ENCODE measurements at regions not wholly inside any gene's neighbourhood (a gene's known extent, or its start where the extent isn't known, plus 50 kb on each side); places are given as distances from the start of the nearest gene placed in this dataset.

DNA sequence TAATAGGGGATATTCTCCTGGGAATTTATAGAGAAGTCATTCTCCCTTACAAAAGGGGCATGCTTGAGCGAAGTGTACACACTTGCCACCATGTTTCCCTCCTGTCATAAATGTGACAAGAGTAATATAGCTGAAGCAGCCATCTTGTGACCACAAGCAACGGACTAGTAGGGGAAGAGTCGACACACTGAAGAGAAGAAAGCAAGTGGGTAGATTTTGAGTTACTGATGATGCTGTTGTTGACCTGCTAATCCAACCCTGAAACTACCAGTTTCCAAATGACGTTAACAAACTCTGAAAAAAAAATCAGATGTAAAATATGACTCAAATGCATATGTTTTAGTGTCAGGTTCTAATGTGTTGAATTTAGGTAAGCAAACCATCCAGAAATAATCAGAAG is 350.4 kb downstream of the CDH10 start:
- WGBS (ENCODE audit: low lambda C conversion rate) = 29% methylated on average over 4 of the region's 4 CpGs
- intact Hi-C loops (cut with micrococcal nuclease; ENCODE audit: unreplicated experiment) (no loop called here), in situ Hi-C loops (cut with HindIII; ENCODE audit: extremely low pct_ligation_motif_present, low pct_unique_long_range_greater_than_20kb) (no loop called here)
- ChIA-PET CTCF (ENCODE audit: low intra/inter-chr PET ratio, low total read pairs) (no interaction called here), POLR2A (no interaction called here)
- Histone ChIP-seq H3K36me3 (replicated peaks in 1 of 2; ENCODE audit: control insufficient read depth in 1 of 2, insufficient read depth in 2 of 2, low read length in 2 of 2) (no peaks in the 10 kb centered on the region), H3K4me2 (ENCODE audit: low read depth, low read length) (no peak overlapping the region), H4K20me1 (ENCODE audit: insufficient read depth, low read length) (no peaks in the 10 kb centered on the region), H3K79me2 (ENCODE audit: insufficient read depth, low read length) (no peaks in the 10 kb centered on the region), H3K27ac (ENCODE audit: extremely low read length, insufficient read depth, low read length) (no peak overlapping the region), H2AFZ (ENCODE audit: low read length) (no peak overlapping the region), H3K9ac (ENCODE audit: insufficient read depth, low read depth, low read length) (no peak overlapping the region), H3K9me3 (ENCODE audit: low read length) (no peaks in the 10 kb centered on the region), H3K4me1 (ENCODE audit: insufficient read depth, low read length) (no peaks in the 10 kb centered on the region), H3K4me3 (replicated peaks in 1 of 3; ENCODE audit: insufficient read depth in 1 of 3, low read depth in 2 of 3, low read length in 3 of 3) (no peak overlapping the region), H3K27me3 (ENCODE audit: control insufficient read depth in 1 of 2, insufficient read depth in 2 of 2, low read length in 2 of 2) (no peaks in the 10 kb centered on the region)
- DNase-seq (ENCODE audit: low spot score) (no peak), ATAC-seq (no peak), FAIRE-seq (no peak)
- no TSS peak for BruUV-seq (replicated peaks)
- TF ChIP-seq, protein P1, sequence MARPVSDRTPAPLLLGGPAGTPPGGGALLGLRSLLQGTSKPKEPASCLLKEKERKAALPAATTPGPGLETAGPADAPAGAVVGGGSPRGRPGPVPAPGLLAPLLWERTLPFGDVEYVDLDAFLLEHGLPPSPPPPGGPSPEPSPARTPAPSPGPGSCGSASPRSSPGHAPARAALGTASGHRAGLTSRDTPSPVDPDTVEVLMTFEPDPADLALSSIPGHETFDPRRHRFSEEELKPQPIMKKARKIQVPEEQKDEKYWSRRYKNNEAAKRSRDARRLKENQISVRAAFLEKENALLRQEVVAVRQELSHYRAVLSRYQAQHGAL (CRISPR knock-in tag; IDR thresholded peaks at IDR 0.05; ENCODE audit: not compliant biosample characterization) = no peak
- no peak for TF ChIP-seq POGZ (CRISPR knock-in tag; IDR thresholded peaks at IDR 0.05)
- TF ChIP-seq HNF4G (IDR thresholded peaks at IDR 0.05; ENCODE audit: borderline replicate concordance, low read depth, low read length) = no peak
- TF ChIP-seq HNF4G (CRISPR knock-in tag; IDR thresholded peaks at IDR 0.05; ENCODE audit: borderline replicate concordance, low read depth) = no peak
- TF ChIP-seq ZNF878 (CRISPR knock-in tag; IDR thresholded peaks at IDR 0.05) = no peak
- TF ChIP-seq, protein P2, sequence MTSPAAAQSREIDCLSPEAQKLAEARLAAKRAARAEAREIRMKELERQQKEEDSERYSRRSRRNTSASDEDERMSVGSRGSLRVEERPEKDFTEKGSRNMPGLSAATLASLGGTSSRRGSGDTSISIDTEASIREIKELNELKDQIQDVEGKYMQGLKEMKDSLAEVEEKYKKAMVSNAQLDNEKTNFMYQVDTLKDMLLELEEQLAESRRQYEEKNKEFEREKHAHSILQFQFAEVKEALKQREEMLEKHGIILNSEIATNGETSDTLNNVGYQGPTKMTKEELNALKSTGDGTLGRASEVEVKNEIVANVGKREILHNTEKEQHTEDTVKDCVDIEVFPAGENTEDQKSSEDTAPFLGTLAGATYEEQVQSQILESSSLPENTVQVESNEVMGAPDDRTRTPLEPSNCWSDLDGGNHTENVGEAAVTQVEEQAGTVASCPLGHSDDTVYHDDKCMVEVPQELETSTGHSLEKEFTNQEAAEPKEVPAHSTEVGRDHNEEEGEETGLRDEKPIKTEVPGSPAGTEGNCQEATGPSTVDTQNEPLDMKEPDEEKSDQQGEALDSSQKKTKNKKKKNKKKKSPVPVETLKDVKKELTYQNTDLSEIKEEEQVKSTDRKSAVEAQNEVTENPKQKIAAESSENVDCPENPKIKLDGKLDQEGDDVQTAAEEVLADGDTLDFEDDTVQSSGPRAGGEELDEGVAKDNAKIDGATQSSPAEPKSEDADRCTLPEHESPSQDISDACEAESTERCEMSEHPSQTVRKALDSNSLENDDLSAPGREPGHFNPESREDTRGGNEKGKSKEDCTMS (CRISPR knock-in tag; conservative IDR thresholded peaks at IDR 0.05) = no peak
- TF ChIP-seq SPEN (CRISPR knock-in tag; IDR thresholded peaks at IDR 0.05; ENCODE audit: low read depth) = no peak
- TF ChIP-seq ATM (IDR thresholded peaks at IDR 0.05; ENCODE audit: borderline replicate concordance) = no peak
- no peak for TF ChIP-seq ZNF780A (CRISPR knock-in tag; IDR thresholded peaks at IDR 0.05)
- TF ChIP-seq, protein P3, sequence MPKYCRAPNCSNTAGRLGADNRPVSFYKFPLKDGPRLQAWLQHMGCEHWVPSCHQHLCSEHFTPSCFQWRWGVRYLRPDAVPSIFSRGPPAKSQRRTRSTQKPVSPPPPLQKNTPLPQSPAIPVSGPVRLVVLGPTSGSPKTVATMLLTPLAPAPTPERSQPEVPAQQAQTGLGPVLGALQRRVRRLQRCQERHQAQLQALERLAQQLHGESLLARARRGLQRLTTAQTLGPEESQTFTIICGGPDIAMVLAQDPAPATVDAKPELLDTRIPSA (CRISPR knock-in tag; IDR thresholded peaks at IDR 0.05; ENCODE audit: borderline replicate concordance) = no peak
- TF ChIP-seq ZNF557 (CRISPR knock-in tag; IDR thresholded peaks at IDR 0.05) = no peak
- no peak for TF ChIP-seq FOSL1 (CRISPR knock-in tag; IDR thresholded peaks at IDR 0.05; ENCODE audit: borderline replicate concordance)
- TF ChIP-seq ZNF567 (CRISPR knock-in tag; IDR thresholded peaks at IDR 0.05; ENCODE audit: borderline replicate concordance) = no peak
- TF ChIP-seq MTA1 (CRISPR knock-in tag; IDR thresholded peaks at IDR 0.05; ENCODE audit: borderline replicate concordance) = no peak
- TF ChIP-seq XRCC5 (optimal IDR thresholded peaks at IDR 0.05; ENCODE audit: low read length) = no peak
- TF ChIP-seq GTF2F1 (IDR thresholded peaks at IDR 0.05; ENCODE audit: low read length) = no peak

All from HepG2 (cell line).